Mesendoderm (in vitro differentiated cells): ENCODE measurements at regions not wholly inside any gene's neighbourhood (a gene's known extent, or its start where the extent isn't known, plus 50 kb on each side); places are given as distances from the start of the nearest gene placed in this dataset.

Experiments used
- DNase-seq: peaks from one replicate; pipeline ENCODE4 v3.0.0; 2013
- H2AK5ac ChIP-seq: 2 replicates; pipeline ENCODE4 v1.6.1; 2013; ENCODE audit warnings: low read length, inconsistent platforms
- H2BK120ac ChIP-seq: 2 replicates; pipeline ENCODE4 v1.6.1; 2013; ENCODE audit warnings: low read depth, mild to moderate bottlenecking, low read length, moderate library complexity, mixed read lengths
- H2BK15ac ChIP-seq: replicated peaks from 2 replicates; pipeline ENCODE4 v1.6.1; 2013; ENCODE audit warnings: low read depth, mild to moderate bottlenecking, moderate library complexity
- H2BK5ac ChIP-seq: 2 replicates; pipeline ENCODE4 v1.6.1; 2013; ENCODE audit warnings: low read length, inconsistent platforms
- H3K18ac ChIP-seq: 2 replicates; pipeline ENCODE4 v1.6.1; 2013; ENCODE audit warnings: mild to moderate bottlenecking, low read length, mixed read lengths
- H3K23ac ChIP-seq: one replicate; pipeline ENCODE4 v1.6.1; 2013; ENCODE audit warnings: low read length
- H3K27ac ChIP-seq: 2 replicates; pipeline ENCODE4 v1.5.1; 2013; ENCODE audit warnings: low read depth, mild to moderate bottlenecking, inconsistent platforms, low read length, moderate library complexity
- H3K27me3 ChIP-seq: 2 replicates; pipeline ENCODE4 v1.6.1; 2013; ENCODE audit warnings: low read length, control low read depth, mild to moderate bottlenecking, inconsistent platforms; ENCODE audit not compliant: insufficient read depth, poor library complexity
- H3K36me3 ChIP-seq: 2 replicates; pipeline ENCODE4 v1.6.1; 2013; ENCODE audit warnings: low read length, inconsistent platforms; ENCODE audit not compliant: control insufficient read depth, insufficient read depth
- H3K4ac ChIP-seq: one replicate; pipeline ENCODE4 v1.6.1; 2013; ENCODE audit warnings: low read depth, mild to moderate bottlenecking, low read length, moderate library complexity
- H3K4me1 ChIP-seq: 2 replicates; pipeline ENCODE4 v1.6.1; 2013; ENCODE audit warnings: low read depth, low read length, inconsistent platforms; ENCODE audit not compliant: control insufficient read depth
- H3K4me2 ChIP-seq: 2 replicates; pipeline ENCODE4 v1.6.1; 2013; ENCODE audit warnings: low read length
- H3K4me3 ChIP-seq: 2 replicates; pipeline ENCODE4 v1.5.1; 2013; ENCODE audit warnings: mild to moderate bottlenecking, low read length
- H3K56ac ChIP-seq: one replicate; pipeline ENCODE4 v1.6.1; 2013; ENCODE audit warnings: low read length
- H3K79me1 ChIP-seq: 2 replicates; pipeline ENCODE4 v1.6.1; 2013; ENCODE audit warnings: low read length, inconsistent platforms
- H3K79me2 ChIP-seq: 2 replicates; pipeline ENCODE4 v1.6.1; 2013; ENCODE audit warnings: mild to moderate bottlenecking, low read length; ENCODE audit not compliant: control insufficient read depth, insufficient read depth
- H3K9ac ChIP-seq: 2 replicates; pipeline ENCODE4 v1.6.1; 2013; ENCODE audit warnings: low read length, inconsistent platforms
- H4K5ac ChIP-seq: one replicate; pipeline ENCODE4 v1.6.1; 2013; ENCODE audit warnings: low read length
- H4K8ac ChIP-seq: one replicate; pipeline ENCODE4 v1.6.1; 2013; ENCODE audit warnings: low read depth, mild to moderate bottlenecking, control low read depth, low read length, moderate library complexity
- WGBS: extraction: QIAGEN DNeasy Blood & Tissue Kit; methylation state at CpG from one replicate; pipeline ENCODE4 v1.1.7; 2013; ENCODE audit warnings: low lambda C conversion rate, missing lambda C conversion rate; ENCODE audit not compliant: insufficient coverage; ENCODE audit errors: extremely low coverage; 5-methylcytosine and 5-hydroxymethylcytosine counted together

DNA sequence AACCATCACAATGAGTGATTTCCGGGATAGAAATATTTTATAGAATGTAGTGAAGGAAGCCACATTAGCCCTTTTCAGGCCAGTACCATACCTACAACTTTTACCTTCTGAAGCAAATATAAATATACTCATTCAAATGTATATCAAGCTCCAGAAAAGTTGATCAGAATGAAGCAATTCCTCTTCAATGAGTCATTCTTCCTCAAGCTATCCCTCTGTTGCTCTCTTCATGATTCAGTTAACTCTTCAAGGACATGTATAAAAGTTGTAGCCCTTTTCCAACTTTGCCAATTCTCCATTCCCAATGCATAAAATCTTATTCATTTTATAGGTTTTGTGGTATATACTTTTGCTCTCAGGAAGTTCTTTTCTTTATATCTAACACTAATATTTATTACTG lies 242.1 kb upstream of the RGPD4 start:
- Histone ChIP-seq H3K4me2 (no peak overlapping the region), H2BK120ac (no peak overlapping the region), H3K79me2 (no peaks in the 10 kb centered on the region)

GRCh38 chr2:107585851-107586250 lies 240.8 kb upstream of the RGPD4 start:
- no peak overlapping the region for H4K8ac ChIP-seq
- H3K36me3 ChIP-seq: no peaks in the 10 kb centered on the region
- no peak overlapping the region for H3K9ac ChIP-seq
- WGBS: no CpG with 5 or more reads among the region's 3 CpGs
- H2BK15ac ChIP-seq: no peak overlapping the region
- H3K27ac ChIP-seq: no peak overlapping the region
- no peak overlapping the region for H2BK120ac ChIP-seq
- H3K4me3 ChIP-seq: no peak overlapping the region
- H3K4ac ChIP-seq: no peak overlapping the region
- no peak overlapping the region for H4K5ac ChIP-seq
- H3K79me2 ChIP-seq: no peaks in the 10 kb centered on the region
- H3K4me2 ChIP-seq: no peak overlapping the region
- H3K18ac ChIP-seq: no peak overlapping the region
- H3K4me1 ChIP-seq: no peaks in the 10 kb centered on the region
- H2BK5ac ChIP-seq: no peak overlapping the region
- no peak for DNase-seq
- H3K56ac ChIP-seq: no peak overlapping the region
- no peaks in the 10 kb centered on the region for H3K27me3 ChIP-seq
- no peak overlapping the region for H3K23ac ChIP-seq
- H3K79me1 ChIP-seq: no peaks in the 10 kb centered on the region
- H2AK5ac ChIP-seq: no peak overlapping the region

More for the DNA sequence above, 242.1 kb upstream of the RGPD4 start:
- Histone ChIP-seq H3K4ac (no peak overlapping the region), H3K79me1 (no peaks in the 10 kb centered on the region), H4K8ac (no peak overlapping the region), H3K56ac (no peak overlapping the region), H3K9ac (no peak overlapping the region), H3K18ac (no peak overlapping the region), H2BK5ac (no peak overlapping the region), H2AK5ac (no peak overlapping the region), H3K36me3 (no peaks in the 10 kb centered on the region), H3K4me3 (no peak overlapping the region), H3K27me3 (no peaks in the 10 kb centered on the region), H3K23ac (no peak overlapping the region), H4K5ac (no peak overlapping the region), H3K27ac (no peak overlapping the region), H3K4me1 (no peaks in the 10 kb centered on the region), H2BK15ac (no peak overlapping the region)
- DNase-seq: no peak
- WGBS: no CpG with 5 or more reads among the region's 1 CpG

- no peaks in the 10 kb centered on the region for H3K79me1 ChIP-seq
- H3K27ac ChIP-seq: no peak overlapping the region
- no peak overlapping the region for H3K9ac ChIP-seq
- H4K5ac ChIP-seq: no peak overlapping the region
- no peak overlapping the region for H3K4me2 ChIP-seq
- no peak overlapping the region for H3K23ac ChIP-seq
- H4K8ac ChIP-seq: no peak overlapping the region
- no peak overlapping the region for H3K18ac ChIP-seq
- H2BK15ac ChIP-seq: no peak overlapping the region
- no peaks in the 10 kb centered on the region for H3K79me2 ChIP-seq
- H3K27me3 ChIP-seq: no peaks in the 10 kb centered on the region
- H2BK120ac ChIP-seq: no peak overlapping the region
- no peak overlapping the region for H3K4me3 ChIP-seq
- no peaks in the 10 kb centered on the region for H3K36me3 ChIP-seq
- no peak overlapping the region for H2AK5ac ChIP-seq
- no peak overlapping the region for H2BK5ac ChIP-seq
- no peak for DNase-seq
- no CpG with 5 or more reads among the region's 5 CpGs for WGBS
- H3K4ac ChIP-seq: no peak overlapping the region
- no peak overlapping the region for H3K56ac ChIP-seq
- no peaks in the 10 kb centered on the region for H3K4me1 ChIP-seq
Measured at GRCh38 chr2:107588181-107588580, 238.5 kb upstream of the RGPD4 start.

GRCh38 chr2:107589079-107589491 lies 237.6 kb upstream of the RGPD4 start:
- no peaks in the 10 kb centered on the region for H3K27me3 ChIP-seq
- no peak overlapping the region for H2BK120ac ChIP-seq
- H2AK5ac ChIP-seq: no peak overlapping the region
- no peak overlapping the region for H3K4me2 ChIP-seq
- H3K9ac ChIP-seq: no peak overlapping the region
- no peaks in the 10 kb centered on the region for H3K79me1 ChIP-seq
- no peak overlapping the region for H3K27ac ChIP-seq
- no peak overlapping the region for H3K56ac ChIP-seq
- no CpG with 5 or more reads among the region's 3 CpGs for WGBS
- no peak overlapping the region for H2BK15ac ChIP-seq
- H2BK5ac ChIP-seq: no peak overlapping the region
- no peak overlapping the region for H3K18ac ChIP-seq
- no peak overlapping the region for H4K8ac ChIP-seq
- H3K23ac ChIP-seq: no peak overlapping the region
- H3K79me2 ChIP-seq: no peaks in the 10 kb centered on the region
- no peaks in the 10 kb centered on the region for H3K4me1 ChIP-seq
- no peak for DNase-seq
- H3K4ac ChIP-seq: no peak overlapping the region
- H3K36me3 ChIP-seq: no peaks in the 10 kb centered on the region
- no peak overlapping the region for H4K5ac ChIP-seq
- H3K4me3 ChIP-seq: no peak overlapping the region

DNA sequence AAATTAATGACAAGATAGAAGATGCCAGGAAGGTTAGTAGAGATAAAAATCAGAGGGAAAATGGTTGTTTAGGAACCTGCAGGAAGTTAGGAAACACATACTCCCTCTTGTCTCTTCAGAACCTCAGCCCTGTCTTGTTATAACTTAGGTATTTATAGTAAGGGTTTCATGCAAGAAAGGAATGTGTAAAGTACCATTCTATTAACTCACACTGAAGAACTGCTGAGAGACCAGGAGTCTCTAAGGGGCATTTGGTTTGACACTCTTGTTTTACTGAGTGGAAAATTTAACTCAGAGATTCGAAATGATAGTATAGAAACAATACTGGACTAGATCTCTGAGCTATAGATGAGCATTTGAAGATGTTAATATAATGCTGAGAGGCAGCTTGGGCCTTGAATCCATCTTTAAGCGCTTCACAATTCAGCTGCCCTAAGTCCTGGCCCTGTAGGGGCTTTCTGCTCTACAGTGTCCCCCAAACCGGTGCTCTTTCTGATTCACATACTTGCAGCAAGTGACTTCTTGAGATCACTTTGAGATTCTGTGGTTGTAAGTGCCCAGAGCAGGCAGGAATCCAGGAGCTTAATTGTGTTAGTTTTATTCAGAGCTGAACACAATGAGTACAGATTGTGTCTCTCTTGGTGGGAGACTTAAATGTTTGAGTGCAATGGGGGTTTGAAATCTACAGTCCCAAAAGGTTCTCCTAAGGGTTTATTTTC lies 235.0 kb upstream of the RGPD4 start:
- Histone ChIP-seq H3K27me3 (no peaks in the 10 kb centered on the region), H4K8ac (no peak overlapping the region), H3K79me1 (no peaks in the 10 kb centered on the region), H2BK5ac (no peak overlapping the region), H2BK120ac (no peak overlapping the region), H3K18ac (no peak overlapping the region), H3K4me3 (no peak overlapping the region), H3K4ac (no peak overlapping the region), H3K27ac (no peak overlapping the region), H3K36me3 (no peaks in the 10 kb centered on the region), H2BK15ac (no peak overlapping the region), H2AK5ac (no peak overlapping the region), H3K23ac (no peak overlapping the region), H3K4me2 (no peak overlapping the region), H3K56ac (no peak overlapping the region), H3K4me1 (no peaks in the 10 kb centered on the region), H4K5ac (no peak overlapping the region), H3K79me2 (no peaks in the 10 kb centered on the region), H3K9ac (no peak overlapping the region)
- no peak for DNase-seq
- no CpG with 5 or more reads among the region's 3 CpGs for WGBS

DNA sequence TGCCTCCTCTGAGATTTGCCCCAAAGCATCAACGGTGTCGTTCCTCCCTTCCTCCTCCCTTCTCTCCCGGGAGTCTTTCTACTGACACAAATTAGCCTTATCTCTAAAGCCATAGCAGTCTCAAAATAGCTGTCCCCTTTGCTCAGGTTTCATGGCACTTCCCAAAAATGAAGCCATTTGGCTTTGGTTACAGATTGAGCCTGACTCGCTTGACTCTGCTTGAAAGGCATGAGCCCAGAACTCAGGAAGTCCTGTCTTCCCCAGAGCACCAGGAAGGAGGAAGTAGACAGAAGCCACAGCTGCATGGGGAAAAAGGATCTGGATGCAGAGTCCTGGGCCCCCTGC lies 234.4 kb upstream of the RGPD4 start:
- Histone ChIP-seq H2AK5ac (no peak overlapping the region), H4K5ac (no peak overlapping the region), H2BK15ac (no peak overlapping the region), H3K56ac (no peak overlapping the region), H3K18ac (no peak overlapping the region), H3K4me1 (no peaks in the 10 kb centered on the region), H3K23ac (no peak overlapping the region), H3K4ac (no peak overlapping the region), H3K79me2 (no peaks in the 10 kb centered on the region), H2BK120ac (no peak overlapping the region), H3K9ac (no peak overlapping the region), H3K79me1 (no peaks in the 10 kb centered on the region), H3K4me2 (no peak overlapping the region), H2BK5ac (no peak overlapping the region), H3K27me3 (no peaks in the 10 kb centered on the region), H4K8ac (no peak overlapping the region), H3K36me3 (no peaks in the 10 kb centered on the region), H3K27ac (no peak overlapping the region), H3K4me3 (no peak overlapping the region)
- peak; percentile 38 for DNase-seq
- no CpG with 5 or more reads among the region's 4 CpGs for WGBS
